AG09319 (cell line): ENCODE measurements at regions not wholly inside any gene's neighbourhood (a gene's known extent, or its start where the extent isn't known, plus 50 kb on each side); places are given as distances from the start of the nearest gene placed in this dataset.

Experiments
- DNase-seq: peaks from one replicate; pipeline ENCODE4 v3.0.0-alpha.2; 2010; ENCODE audit warnings: low read depth; ENCODE audit errors: extremely low read depth
- CTCF ChIP-seq: IDR thresholded peaks from 2 replicates; pipeline ENCODE4 v1.5.1; 2011; ENCODE audit warnings: low read depth, mild to moderate bottlenecking, inconsistent platforms, low read length, moderate library complexity

DNA sequence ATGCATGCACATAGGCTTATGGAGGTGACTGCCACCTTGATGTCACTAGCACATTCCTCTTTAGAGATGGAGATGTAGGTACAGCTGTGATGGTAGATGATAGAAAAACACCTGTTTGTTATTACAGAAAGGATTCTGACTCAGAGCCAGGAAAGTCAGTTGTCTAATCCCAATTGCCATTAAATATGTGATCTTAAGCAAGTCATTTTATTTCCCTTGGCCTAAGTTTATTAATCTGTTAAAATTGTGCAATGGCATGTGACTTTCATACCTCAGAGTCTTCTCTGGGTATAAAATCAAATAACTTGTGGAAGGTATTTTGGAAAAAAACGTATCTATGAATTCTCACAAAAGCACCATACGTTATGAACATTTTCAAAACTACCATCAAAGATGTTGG lies 123.9 kb upstream of the BET1 start:
- TF ChIP-seq CTCF, result no peak
- no peak for DNase-seq

- DNase-seq, result peak; percentile 79
- TF ChIP-seq CTCF, result no peak
Measured at GRCh38 chr7:94129443-94130140, 125.4 kb upstream of the BET1 start.

DNA sequence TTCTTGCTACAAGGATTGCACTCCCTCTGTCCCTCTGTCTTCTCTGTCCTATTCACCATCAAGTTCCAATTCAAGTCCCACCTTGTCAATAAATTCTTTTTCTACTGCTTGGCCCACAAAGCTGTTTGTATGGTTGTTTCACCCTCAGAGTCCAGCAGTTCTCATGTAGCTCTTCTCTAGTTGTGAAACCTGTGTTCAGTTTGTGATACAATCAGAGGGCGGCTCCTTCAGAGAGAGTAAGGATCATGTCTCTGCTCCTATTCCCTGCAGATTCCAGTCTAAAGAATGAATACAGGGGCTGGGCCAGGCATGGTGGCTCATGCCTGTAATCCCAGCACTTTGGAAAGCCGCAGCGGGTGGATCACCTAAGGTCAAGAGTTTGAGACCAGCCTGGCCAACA lies 126.6 kb upstream of the BET1 start:
- DNase-seq, result no peak
- no peak for TF ChIP-seq CTCF

DNA sequence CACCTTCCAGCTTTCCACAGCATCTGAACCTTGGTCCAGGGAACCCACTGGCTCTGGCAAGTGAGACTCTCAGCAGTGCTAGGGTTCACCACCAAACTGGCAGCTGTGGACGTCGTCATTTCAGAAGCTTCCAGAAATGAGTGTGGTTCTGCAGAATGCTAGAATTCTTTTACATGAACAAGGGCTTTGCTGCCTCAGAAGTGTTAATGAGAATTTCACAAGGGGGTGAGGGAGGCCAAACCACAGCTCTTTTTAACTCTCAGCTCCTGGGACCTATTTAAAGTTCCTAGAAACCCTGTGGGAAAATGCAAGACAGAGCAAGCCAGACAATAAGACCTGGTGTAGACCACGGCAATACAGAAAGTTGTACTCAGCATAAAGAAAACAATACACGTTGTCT lies 129.3 kb upstream of the BET1 start:
- no peak for TF ChIP-seq CTCF
- DNase-seq, result no peak

- TF ChIP-seq CTCF, result no peak
- no peak for DNase-seq
Measured at GRCh38 chr7:94135180-94135579, 131.0 kb upstream of the BET1 start.

DNA sequence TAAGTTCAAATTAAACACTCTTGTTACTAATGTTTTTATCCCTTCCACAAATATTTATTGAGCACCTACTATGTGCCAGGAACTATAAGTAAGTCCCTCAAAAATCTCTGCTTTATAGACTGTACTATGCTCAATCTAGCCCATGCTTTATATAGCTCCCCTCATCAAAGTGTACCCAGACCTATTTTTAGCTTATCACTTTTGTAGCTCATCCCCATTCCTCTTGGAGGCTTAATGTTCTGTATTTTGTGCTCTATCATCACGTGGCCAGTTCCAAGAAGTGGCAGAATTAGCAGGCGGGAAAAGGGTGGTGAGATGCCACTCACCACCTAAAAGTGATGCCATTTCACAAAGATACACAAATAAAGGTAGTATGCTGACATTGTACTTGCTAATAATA lies 138.1 kb upstream of the BET1 start:
- no peak for DNase-seq
- TF ChIP-seq CTCF, result no peak

GRCh38 chr7:94145602-94146001 lies 141.4 kb upstream of the BET1 start:
- peak; percentile 20 for DNase-seq
- TF ChIP-seq CTCF, result no peak
